ENCODE measurements at regions not wholly inside any gene's neighbourhood (a gene's known extent, or its start where the extent isn't known, plus 50 kb on each side); places are given as distances from the start of the nearest gene placed in this dataset.
"Not testable (repeated sequence)": the region's sequence is repeated elsewhere in the genome, so short reads cannot be mapped to it uniquely, and the experiment has no call there.

DNA sequence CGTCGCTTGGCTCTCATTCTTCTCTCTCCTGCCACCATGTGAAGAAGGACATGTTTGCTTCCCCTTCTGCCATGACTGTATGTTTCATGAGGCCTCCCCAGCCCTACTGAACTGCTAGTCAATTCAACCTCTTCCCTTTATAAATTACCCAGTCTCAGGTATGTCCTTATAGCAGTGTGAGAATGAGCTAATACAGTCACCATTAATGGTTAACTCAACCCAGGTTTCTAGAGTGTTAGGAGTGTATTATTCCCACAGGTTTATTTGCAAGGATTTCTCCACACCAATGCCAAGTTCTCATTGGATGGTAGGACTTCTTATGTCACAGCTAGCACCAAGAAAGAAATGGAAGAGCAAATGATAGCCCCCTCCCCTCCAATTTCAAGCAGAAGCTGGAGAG is 71.9 kb downstream of the DYNAP start:
- Mint-ChIP-seq H3K4me1 (ENCODE audit: low read depth in 2 of 2) (no peaks in the 10 kb centered on the region), H3K4me3 (no peak overlapping the region), H3K27me3 (peaks cover 15 to 22% of the 10 kb centered on the region in 2 donors), H3K27ac (no peak overlapping the region), H3K36me3 (peaks cover 4% of the 10 kb centered on the region), H3K9me3 (peaks cover 3% of the 10 kb centered on the region)
- no peak for ATAC-seq
- DNase-seq (ENCODE audit: low spot score), result no peak

DNA sequence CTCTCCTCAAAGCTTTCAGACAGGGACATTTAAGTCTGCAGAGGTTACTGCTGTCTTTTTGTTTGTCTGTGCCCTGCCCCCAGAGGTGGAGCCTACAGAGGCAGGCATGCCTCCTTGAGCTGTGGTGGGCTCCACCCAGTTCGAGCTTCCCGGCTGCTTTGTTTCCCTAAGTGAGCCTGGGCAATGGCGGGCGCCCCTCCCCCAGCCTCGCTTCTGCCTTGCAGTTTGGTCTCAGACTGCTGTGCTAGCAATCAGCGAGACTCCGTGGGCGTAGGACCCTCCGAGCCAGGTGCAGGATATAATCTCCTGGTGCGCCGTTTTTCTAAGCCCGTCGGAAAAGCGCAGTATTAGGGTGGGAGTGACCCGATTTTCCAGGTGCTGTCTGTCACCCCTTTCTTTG is 78.7 kb downstream of the DYNAP start:
- not testable (repeated sequence) for ATAC-seq

DNA sequence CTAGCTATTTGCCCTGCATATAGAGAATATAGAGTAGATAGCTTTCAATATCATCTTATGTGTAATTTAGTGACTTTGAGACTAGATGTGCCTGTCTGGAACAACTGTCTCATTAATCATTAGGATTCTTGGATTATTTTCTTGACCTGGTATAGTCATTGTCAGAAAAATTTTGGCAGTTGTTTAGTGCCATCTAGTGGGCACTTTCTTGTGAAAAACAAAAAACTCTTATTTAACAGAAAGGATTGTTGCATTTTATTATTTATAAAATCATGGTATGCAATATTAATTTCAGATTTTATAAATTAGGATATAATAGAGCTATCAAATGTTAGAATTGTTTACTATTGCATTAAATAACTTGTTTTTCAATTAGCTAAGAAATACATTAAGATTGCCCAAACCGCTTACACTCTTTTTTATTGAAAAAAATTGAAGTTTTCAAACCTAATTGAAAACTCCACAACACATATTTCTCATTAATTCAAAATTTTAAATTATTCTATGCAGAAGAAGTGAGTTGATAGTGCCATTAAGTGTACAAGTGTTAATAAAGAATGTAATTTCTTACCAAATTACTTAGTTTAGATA is 80.3 kb downstream of the DYNAP start:
- no peaks in the 10 kb centered on the region for H3K36me3 Mint-ChIP-seq
- no peak overlapping the region for H3K27ac Mint-ChIP-seq
- DNase-seq (ENCODE audit: low spot score) (no peak), ATAC-seq (no peak)
- H3K27me3 Mint-ChIP-seq, result peaks cover 3 to 17% of the 10 kb centered on the region in 2 donors
- no peak overlapping the region for H3K4me3 Mint-ChIP-seq
- no peaks in the 10 kb centered on the region for H3K9me3 Mint-ChIP-seq
- no peaks in the 10 kb centered on the region for H3K4me1 Mint-ChIP-seq (ENCODE audit: low read depth in 2 of 2)

More for the DNA sequence above, 78.7 kb downstream of the DYNAP start:
- DNase-seq (ENCODE audit: low spot score); H3K36me3 Mint-ChIP-seq; H3K4me1 Mint-ChIP-seq (ENCODE audit: low read depth in 2 of 2); H3K4me3 Mint-ChIP-seq; H3K9me3 Mint-ChIP-seq; H3K27ac Mint-ChIP-seq: not testable (repeated sequence)
- peaks cover 3 to 17% of the 10 kb centered on the region in 2 donors for H3K27me3 Mint-ChIP-seq

- Mint-ChIP-seq H3K4me3 (no peak overlapping the region), H3K9me3 (no peaks in the 10 kb centered on the region), H3K27me3 (peaks cover 3 to 17% of the 10 kb centered on the region in 2 donors), H3K27ac (no peak overlapping the region), H3K36me3 (no peaks in the 10 kb centered on the region), H3K4me1 (ENCODE audit: low read depth in 2 of 2) (no peaks in the 10 kb centered on the region)
- DNase-seq (ENCODE audit: low spot score) (no peak), ATAC-seq (peak in 1 of 2 donors; percentile 53)
Observed at GRCh38 chr18:54672109-54672508, 81.1 kb downstream of the DYNAP start.

- Mint-ChIP-seq H3K4me3 (no peak overlapping the region), H3K36me3 (no peaks in the 10 kb centered on the region), H3K27me3 (peaks cover 3 to 17% of the 10 kb centered on the region in 2 donors), H3K4me1 (ENCODE audit: low read depth in 2 of 2) (no peaks in the 10 kb centered on the region), H3K9me3 (no peaks in the 10 kb centered on the region), H3K27ac (no peak overlapping the region)
- DNase-seq (ENCODE audit: low spot score) (no peak), ATAC-seq (no peak)
Observed at GRCh38 chr18:54672846-54673475, 81.9 kb downstream of the DYNAP start.

GRCh38 chr18:54673936-54674335 is 82.9 kb downstream of the DYNAP start:
- no peaks in the 10 kb centered on the region for H3K9me3 Mint-ChIP-seq
- no peaks in the 10 kb centered on the region for H3K36me3 Mint-ChIP-seq
- no peaks in the 10 kb centered on the region for H3K4me1 Mint-ChIP-seq (ENCODE audit: low read depth in 2 of 2)
- H3K4me3 Mint-ChIP-seq, result no peak overlapping the region
- no peak for ATAC-seq
- H3K27me3 Mint-ChIP-seq, result peaks cover 3 to 8% of the 10 kb centered on the region in 2 donors
- no peak for DNase-seq (ENCODE audit: low spot score)
- H3K27ac Mint-ChIP-seq, result no peak overlapping the region

DNA sequence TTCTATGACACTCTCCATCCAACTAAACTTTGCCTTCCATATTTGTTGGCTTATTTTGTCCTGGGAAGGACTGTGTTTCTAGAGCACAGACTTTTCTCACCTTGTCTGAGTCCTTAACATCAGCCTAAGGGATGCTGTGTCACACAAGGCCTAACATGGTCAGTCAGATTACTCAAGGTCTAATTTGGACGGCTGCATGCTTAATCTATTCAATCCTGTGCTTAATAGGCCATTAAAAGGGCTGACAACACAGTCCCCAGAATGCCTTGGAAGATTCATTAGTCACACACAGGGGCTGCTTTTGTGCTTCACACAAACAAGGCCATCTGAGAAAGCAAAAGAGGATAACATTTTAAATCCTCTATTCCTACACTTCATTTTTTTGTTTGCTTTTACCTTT is 84.0 kb downstream of the DYNAP start:
- H3K4me1 Mint-ChIP-seq (ENCODE audit: low read depth in 2 of 2), result peaks cover 3 to 6% of the 10 kb centered on the region in 2 donors
- no peaks in the 10 kb centered on the region for H3K9me3 Mint-ChIP-seq
- DNase-seq (ENCODE audit: low spot score), result no peak
- H3K4me3 Mint-ChIP-seq, result no peak overlapping the region
- H3K27ac Mint-ChIP-seq, result no peak overlapping the region
- no peaks in the 10 kb centered on the region for H3K36me3 Mint-ChIP-seq
- H3K27me3 Mint-ChIP-seq, result peaks cover 3 to 5% of the 10 kb centered on the region in 2 donors
- no peak for ATAC-seq

- DNase-seq (ENCODE audit: low spot score), result no peak
- H3K27me3 Mint-ChIP-seq, result peaks cover 2% of the 10 kb centered on the region in 2 donors
- peak overlapping the region; percentile 16 for H3K4me3 Mint-ChIP-seq
- no peaks in the 10 kb centered on the region for H3K36me3 Mint-ChIP-seq
- peaks cover 3 to 6% of the 10 kb centered on the region in 2 donors for H3K4me1 Mint-ChIP-seq (ENCODE audit: low read depth in 2 of 2)
- H3K27ac Mint-ChIP-seq, result no peak overlapping the region
- ATAC-seq, result peak in 1 of 2 donors; percentile 53
- H3K9me3 Mint-ChIP-seq, result no peaks in the 10 kb centered on the region
Observed at GRCh38 chr18:54679318-54680149, 88.5 kb downstream of the DYNAP start.

- H3K4me1 Mint-ChIP-seq (ENCODE audit: low read depth in 2 of 2), result peaks cover under 1 to 5% of the 10 kb centered on the region in 2 donors
- no peak for DNase-seq (ENCODE audit: low spot score)
- no peak overlapping the region for H3K27ac Mint-ChIP-seq
- H3K27me3 Mint-ChIP-seq, result peaks cover 8 to 11% of the 10 kb centered on the region in 2 donors
- H3K4me3 Mint-ChIP-seq, result no peak overlapping the region
- H3K36me3 Mint-ChIP-seq, result no peaks in the 10 kb centered on the region
- no peak for ATAC-seq
- no peaks in the 10 kb centered on the region for H3K9me3 Mint-ChIP-seq
Observed at GRCh38 chr18:54684784-54685183, 93.7 kb downstream of the DYNAP start.

DNA sequence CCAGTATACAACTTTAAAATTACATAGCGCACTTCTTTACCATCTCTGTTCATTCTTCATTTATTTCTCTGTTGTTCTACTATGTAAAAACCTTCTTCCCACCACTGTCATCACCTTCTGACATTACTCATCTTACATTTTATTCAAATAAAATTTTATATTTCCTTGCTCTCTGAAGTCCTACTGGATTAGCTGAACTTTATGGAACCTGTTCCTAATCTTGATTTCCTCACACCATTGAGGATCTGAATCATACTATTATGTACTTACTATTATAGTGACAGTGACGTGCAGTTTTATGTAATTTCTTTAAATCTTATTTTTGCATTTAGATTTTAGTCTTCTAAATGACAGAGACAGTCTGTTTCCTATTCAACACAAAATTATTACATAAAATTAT is 98.3 kb downstream of the DYNAP start:
- ATAC-seq (no peak), DNase-seq (ENCODE audit: low spot score) (no peak)
- Mint-ChIP-seq H3K27me3 (peaks cover 6 to 11% of the 10 kb centered on the region in 2 donors), H3K4me3 (no peak overlapping the region), H3K4me1 (ENCODE audit: low read depth in 2 of 2) (peaks cover 0 to 8% of the 10 kb centered on the region in 2 donors), H3K9me3 (no peaks in the 10 kb centered on the region), H3K27ac (no peak overlapping the region), H3K36me3 (no peaks in the 10 kb centered on the region)

GRCh38 chr18:54690198-54690597 is 99.2 kb downstream of the DYNAP start:
- H3K27ac Mint-ChIP-seq, result no peak overlapping the region
- H3K27me3 Mint-ChIP-seq, result peaks cover 5 to 6% of the 10 kb centered on the region in 2 donors
- ATAC-seq (no peak), DNase-seq (ENCODE audit: low spot score) (no peak)
- no peaks in the 10 kb centered on the region for H3K36me3 Mint-ChIP-seq
- H3K4me1 Mint-ChIP-seq (ENCODE audit: low read depth in 2 of 2), result peaks cover 0 to 5% of the 10 kb centered on the region in 2 donors
- H3K9me3 Mint-ChIP-seq, result no peaks in the 10 kb centered on the region
- H3K4me3 Mint-ChIP-seq, result no peak overlapping the region

DNA sequence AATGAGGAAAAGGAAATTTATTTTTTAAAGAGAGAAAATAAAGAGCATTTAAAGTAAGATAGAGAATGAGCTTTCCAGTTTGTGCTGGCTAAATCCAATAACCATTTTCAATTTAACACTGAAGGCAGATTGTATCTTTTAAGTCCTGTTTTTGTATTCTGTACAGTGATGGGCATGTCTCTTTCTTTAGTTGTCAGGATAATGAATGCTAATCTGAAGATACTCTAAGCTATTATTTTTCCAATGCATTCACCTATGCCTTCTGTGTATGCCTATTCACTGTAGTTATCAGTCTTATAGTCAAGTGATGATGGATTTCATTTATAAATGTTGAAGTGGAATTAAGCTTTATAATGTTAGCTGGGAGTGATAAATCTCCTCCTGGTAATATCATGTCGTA is 101.4 kb downstream of the DYNAP start:
- Mint-ChIP-seq H3K36me3 (no peaks in the 10 kb centered on the region), H3K27me3 (peaks cover 8% of the 10 kb centered on the region in 2 donors), H3K4me1 (ENCODE audit: low read depth in 2 of 2) (peaks cover 0 to 5% of the 10 kb centered on the region in 2 donors), H3K4me3 (no peak overlapping the region), H3K27ac (no peak overlapping the region), H3K9me3 (no peaks in the 10 kb centered on the region)
- no peak for DNase-seq (ENCODE audit: low spot score)
- ATAC-seq, result no peak

DNA sequence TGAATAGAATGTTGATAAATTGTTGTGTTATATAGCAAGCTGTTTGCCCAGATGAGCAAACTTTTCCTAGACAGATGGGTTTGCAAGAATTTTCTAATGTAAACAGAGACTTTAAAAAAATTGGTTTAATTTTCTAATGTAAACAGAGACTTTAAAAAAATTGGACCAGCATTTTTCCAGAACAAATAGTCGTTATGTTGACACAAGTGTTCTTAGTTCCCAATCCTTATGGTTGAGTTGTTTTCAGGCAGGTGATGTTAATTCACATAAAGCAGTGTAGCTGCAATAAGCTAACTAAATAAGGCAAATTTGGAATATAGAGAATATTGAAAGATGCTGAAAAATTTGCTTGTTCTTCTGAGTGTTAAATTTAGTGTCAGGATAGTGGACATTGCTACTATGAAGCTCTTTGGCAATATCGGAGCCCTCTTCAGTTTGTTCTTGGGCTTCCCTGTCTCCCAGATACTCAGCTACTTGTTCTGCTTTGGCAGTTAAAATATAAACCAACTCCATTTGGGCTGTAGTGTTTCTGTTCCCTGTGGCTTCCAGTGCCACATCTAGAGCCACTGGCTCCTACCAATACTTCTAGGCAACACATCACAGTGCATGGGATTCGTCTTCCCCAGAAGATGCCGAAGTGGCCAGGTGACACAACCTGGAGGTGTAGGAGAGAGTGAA is 105.7 kb downstream of the DYNAP start:
- H3K9me3 Mint-ChIP-seq, result no peaks in the 10 kb centered on the region
- H3K27ac Mint-ChIP-seq, result no peak overlapping the region
- H3K4me3 Mint-ChIP-seq, result no peak overlapping the region
- ATAC-seq (no peak), DNase-seq (ENCODE audit: low spot score) (no peak)
- H3K4me1 Mint-ChIP-seq (ENCODE audit: low read depth in 2 of 2), result peaks cover 0 to 3% of the 10 kb centered on the region in 2 donors
- peaks cover 5 to 7% of the 10 kb centered on the region in 2 donors for H3K27me3 Mint-ChIP-seq
- H3K36me3 Mint-ChIP-seq, result no peaks in the 10 kb centered on the region

All from natural killer cell treated with Interleukin-12 subunit alpha and Interleukin-12 subunit beta and Interleukin-15 and Interleukin-18, amount 100 ng/mL, for 72 hours (primary cell).